HCT116 (cell line): ENCODE measurements at regions not wholly inside any gene's neighbourhood (a gene's known extent, or its start where the extent isn't known, plus 50 kb on each side); places are given as distances from the start of the nearest gene placed in this dataset.

Experiments used
- ATAC-seq: fragments of 200-7000 bp; cut with Tn5 transposase; 2 replicates; pipeline ENCODE4 v1.9.1; 2020; ENCODE audit warnings: mild to moderate bottlenecking, moderate library complexity
- BruUV-seq: library from RNA; stranded (reverse); fragments of 400-500 nt; replicated peaks from 2 replicates; lab custom pipeline; 2021; lab: Mats Ljungman, UMichigan
- CTCF ChIA-PET: fragments of 300-600 bp; sonication (Branson Sonifier 250); formaldehyde crosslinking; loops from one replicate; lab custom pipeline; 2021; ENCODE audit warnings: antibody characterized with exemption; lab: Charles Lee
- POLR2A ChIA-PET: fragments of 300-600, 350-600 bp; sonication (Branson Sonifier 250); formaldehyde crosslinking; loops from one replicate; lab custom pipeline; 2021; ENCODE audit warnings: antibody characterized with exemption; lab: Charles Lee
- RAD21 ChIA-PET, 2 experiments: fragments of 300-600 bp; sonication (Branson Sonifier 250); formaldehyde crosslinking; loops; one replicate each; lab custom pipeline; 2023; ENCODE audit warnings: low total read pairs in 2 of 2; ENCODE audit not compliant: uncharacterized antibody in 2 of 2, unreplicated experiment in 2 of 2, low non-redundant PET in 1 of 2; lab: Charles Lee
- DNase-seq: peaks from one replicate; pipeline ENCODE4 v3.0.0-alpha.2; 2010; ENCODE audit warnings: low read depth, low spot score
- H2AFZ ChIP-seq: fragments of 200-600 bp; shearing (Covaris generic), sonication (generic); 2 replicates; pipeline ENCODE4 v1.6.1; 2017; ENCODE audit warnings: low read depth, mixed run types, mixed read lengths, antibody characterized with exemption, low read length; ENCODE audit not compliant: poor library complexity, severe bottlenecking
- H3K27ac ChIP-seq: 2 replicates; pipeline ENCODE4 v1.5.1; 2012; ENCODE audit warnings: low read depth, low read length
- H3K27me3 ChIP-seq: fragments of 200-600 bp; sonication (generic); 2 replicates; pipeline ENCODE4 v1.6.1; 2016; ENCODE audit warnings: mixed run types, low read length, mixed read lengths; ENCODE audit not compliant: insufficient read depth
- H3K36me3 ChIP-seq, 2 experiments: fragments of 200-500 bp in 1 of 2; fragments of 200-600 bp in 1 of 2; sonication (Bioruptor generic) in 1 of 2; sonication (generic) in 1 of 2; 2 replicates each; pipeline versions ENCODE4 v1.5.1 to v1.6.1; 2014 to 2016; ENCODE audit warnings: low read length in 2 of 2, inconsistent platforms in 1 of 2, mixed read lengths in 1 of 2, mixed run types in 1 of 2; ENCODE audit not compliant: insufficient read depth in 2 of 2, control insufficient read depth in 1 of 2
- H3K4me1 ChIP-seq, 2 experiments: fragments of 200-600 bp in 1 of 2; sonication (generic) in 1 of 2; 2 replicates each; pipeline versions ENCODE4 v1.5.1 to v1.6.1; 2012 to 2017; ENCODE audit warnings: low read length in 2 of 2, inconsistent platforms in 1 of 2, mild to moderate bottlenecking in 1 of 2, mixed read lengths in 1 of 2, mixed run types in 1 of 2, moderate library complexity in 1 of 2; ENCODE audit not compliant: insufficient read depth in 2 of 2, control insufficient read depth in 1 of 2
- H3K4me2 ChIP-seq: fragments of 200-600 bp; sonication (generic); 2 replicates; pipeline ENCODE4 v1.6.1; 2017; ENCODE audit warnings: mixed run types, low read length, mixed read lengths
- H3K4me3 ChIP-seq, 2 experiments: fragments of 200-600 bp in 1 of 2; sonication (generic) in 1 of 2; replicated peaks in 1 of 2; 2 replicates each; pipeline ENCODE4 v1.5.1; 2011 to 2016; ENCODE audit warnings: low read length in 2 of 2, control low read depth in 1 of 2, low read depth in 1 of 2, mild to moderate bottlenecking in 1 of 2, mixed read lengths in 1 of 2, mixed run types in 1 of 2
- H3K79me2 ChIP-seq: fragments of 200-600 bp; sonication (generic); 2 replicates; pipeline ENCODE4 v1.6.1; 2017; ENCODE audit warnings: mild to moderate bottlenecking, mixed run types, low read length, moderate library complexity, mixed read lengths; ENCODE audit not compliant: insufficient read depth
- H3K9ac ChIP-seq: fragments of 200-600 bp; sonication (generic); 2 replicates; pipeline ENCODE4 v1.6.1; 2016; ENCODE audit warnings: low read length, mixed read lengths
- H3K9me2 ChIP-seq: fragments of 200-600 bp; sonication (generic), shearing (Covaris generic); 2 replicates; pipeline ENCODE4 v1.6.1; 2017; ENCODE audit warnings: mixed run types, mild to moderate bottlenecking, moderate library complexity; ENCODE audit not compliant: insufficient read depth
- H3K9me3 ChIP-seq, 2 experiments: fragments of 200-500 bp in 1 of 2; fragments of 200-600 bp in 1 of 2; sonication (Bioruptor generic) in 1 of 2; sonication (generic) in 1 of 2; 2 replicates each; pipeline ENCODE4 v1.6.1; 2014 to 2017; ENCODE audit warnings: low read length in 2 of 2, mixed read lengths in 2 of 2, inconsistent platforms in 1 of 2, low read depth in 1 of 2, mild to moderate bottlenecking in 1 of 2, mixed run types in 1 of 2, moderate library complexity in 1 of 2; ENCODE audit not compliant: control insufficient read depth in 1 of 2, insufficient read depth in 1 of 2
- H4K20me1 ChIP-seq: fragments of 200-600 bp; sonication (generic), shearing (Covaris generic); 2 replicates; pipeline ENCODE4 v1.6.1; 2017; ENCODE audit warnings: mixed run types, mild to moderate bottlenecking, moderate library complexity; ENCODE audit not compliant: insufficient read depth
- ELF1 ChIP-seq: IDR thresholded peaks from 2 replicates; pipeline ENCODE4 v1.6.1; 2012; ENCODE audit warnings: low read depth, borderline replicate concordance
- POLR2AphosphoS5 ChIP-seq: IDR thresholded peaks from 2 replicates; pipeline ENCODE4 v1.6.1; 2011; ENCODE audit warnings: mild to moderate bottlenecking, low read depth, low read length, moderate library complexity
- TCF7L2 ChIP-seq: IDR thresholded peaks from 2 replicates; pipeline ENCODE4 v1.7.0; 2011; ENCODE audit warnings: borderline replicate concordance, inconsistent platforms; ENCODE audit not compliant: insufficient read depth, insufficient read length; ENCODE audit errors: extremely low read depth
- ZBTB33 ChIP-seq: IDR thresholded peaks from 2 replicates; pipeline ENCODE4 v1.6.1; 2011; ENCODE audit warnings: mild to moderate bottlenecking, low read length, moderate library complexity; ENCODE audit not compliant: insufficient replicate concordance; ENCODE audit errors: extremely low read depth
- intact Hi-C: fragments of 100-400 bp; cut with micrococcal nuclease; formaldehyde crosslinking; loops from 2 replicates; pipeline ENCODE4 v1.10.0; 2022

- Histone ChIP-seq H2AFZ (no peak overlapping the region), H3K4me1 (peaks cover 76 to 88% of the 10 kb centered on the region in 2 experiments), H3K9ac (peak overlapping the region; percentile 69), H3K4me2 (peak overlapping the region; percentile 67), H3K27ac (peak overlapping the region; percentile 97), H4K20me1 (no peaks in the 10 kb centered on the region), H3K4me3 (peak overlapping the region in 1 of 2 experiments; percentile 32; a peak in 2 of 4 replicates), H3K36me3 (no peaks in the 10 kb centered on the region), H3K27me3 (no peaks in the 10 kb centered on the region), H3K9me3 (no peaks in the 10 kb centered on the region), H3K79me2 (no peaks in the 10 kb centered on the region), H3K9me2 (no peaks in the 10 kb centered on the region)
- ChIA-PET CTCF (interaction anchor here (1.7 kb wide), 1 partner anchor 135 kb away, joined by 4 read pairs; no protein-coding TSS in a partner anchor), RAD21 (interaction anchor here in 1 of 2 experiments (1.1 kb wide), 1 partner anchor 45 kb away, joined by 3 read pairs; no protein-coding TSS in a partner anchor), POLR2A (interaction anchor here (0.9 to 30.6 kb wide), 30 partner anchors 10 to 382 kb away, joined by 3 to 680 read pairs (median 6); partner anchors contain the start of genes FLOT1, GTF2H4, IER3 and TUBB)
- ATAC-seq (peak; percentile 54), DNase-seq (peak; percentile 88)
- intact Hi-C loops = loop anchor here (1.0 to 10.0 kb wide), 5 partner anchors 32 to 200 kb away; partner anchors contain the start of genes FLOT1, MRPS18B and PPP1R10
- BruUV-seq = no TSS peak
- TF ChIP-seq ZBTB33 (peak; percentile 15), POLR2AphosphoS5 (peak; percentile 70), ELF1 (no peak), TCF7L2 (peak; percentile 74)
These were observed 69.9 kb upstream of the DDR1 start for GRCh38 chr6:30814146-30815040.
